NCI-H146 treated with DMSO at 0.1 percent for 48 hours (cell line): ENCODE measurements at regions not wholly inside any gene's neighbourhood (a gene's known extent, or its start where the extent isn't known, plus 50 kb on each side); places are given as distances from the start of the nearest gene placed in this dataset.
"Not testable (repeated sequence)": the region's sequence is repeated elsewhere in the genome, so short reads cannot be mapped to it uniquely, and the experiment has no call there.

Experiments
- DNase-seq: peaks from one replicate; lab custom pipeline; 2025; ENCODE audit not compliant: unreplicated experiment; lab: John Stamatoyannopoulos, UW

- no peak for DNase-seq
Observed at GRCh38 chr7:54242776-54243175, 299.4 kb upstream of the VSTM2A start.

- DNase-seq: no peak
Observed at GRCh38 chr7:54245020-54245419, 297.2 kb upstream of the VSTM2A start.

- DNase-seq: no peak
Observed at GRCh38 chr7:54249686-54250085, 292.5 kb upstream of the VSTM2A start.

- no peak for DNase-seq
Observed at GRCh38 chr7:54252256-54253035, 289.7 kb upstream of the VSTM2A start.

GRCh38 chr7:54253036-54253373 is 289.2 kb upstream of the VSTM2A start:
- DNase-seq: no peak

- DNase-seq: no peak
Observed at GRCh38 chr7:54255242-54255641, 286.9 kb upstream of the VSTM2A start.

- no peak for DNase-seq
Observed at GRCh38 chr7:54259185-54259584, 283.0 kb upstream of the VSTM2A start.

- no peak for DNase-seq
Observed at GRCh38 chr7:54260941-54261371, 281.2 kb upstream of the VSTM2A start.

GRCh38 chr7:54278847-54279246 is 263.3 kb upstream of the VSTM2A start:
- DNase-seq: no peak

- DNase-seq: no peak
Observed at GRCh38 chr7:54292171-54292925, 249.8 kb upstream of the VSTM2A start.

GRCh38 chr7:54299426-54299825 is 242.7 kb upstream of the VSTM2A start:
- DNase-seq: no peak

- not testable (repeated sequence) for DNase-seq
Observed at GRCh38 chr7:54315955-54316354, 226.2 kb upstream of the VSTM2A start.

GRCh38 chr7:54326592-54327167 is 215.5 kb upstream of the VSTM2A start:
- no peak for DNase-seq

GRCh38 chr7:54330216-54330800 is 211.9 kb upstream of the VSTM2A start:
- DNase-seq: no peak

- DNase-seq: no peak
Observed at GRCh38 chr7:54331311-54331710, 210.9 kb upstream of the VSTM2A start.

- no peak for DNase-seq
Observed at GRCh38 chr7:54332301-54332700, 209.9 kb upstream of the VSTM2A start.

GRCh38 chr7:54333952-54334351 is 208.2 kb upstream of the VSTM2A start:
- DNase-seq: no peak

GRCh38 chr7:54336800-54337199 is 205.4 kb upstream of the VSTM2A start:
- no peak for DNase-seq

- DNase-seq: no peak
Observed at GRCh38 chr7:54337466-54337865, 204.7 kb upstream of the VSTM2A start.

- DNase-seq: no peak
Observed at GRCh38 chr7:54338319-54338718, 203.9 kb upstream of the VSTM2A start.

GRCh38 chr7:54339073-54339472 is 203.1 kb upstream of the VSTM2A start:
- no peak for DNase-seq

GRCh38 chr7:54342458-54342857 is 199.7 kb upstream of the VSTM2A start:
- no peak for DNase-seq
